HL-60 (cell line): ENCODE measurements at regions not wholly inside any gene's neighbourhood (a gene's known extent, or its start where the extent isn't known, plus 50 kb on each side); places are given as distances from the start of the nearest gene placed in this dataset.

Source experiments
- DNase-seq, 2 experiments: peaks; one replicate each; pipeline ENCODE4 v3.0.0-alpha.2; 2010 to 2020; ENCODE audit warnings: low read depth in 1 of 2, low spot score in 1 of 2
- H3K27ac ChIP-seq: fragments of 250-450 bp; sonication (Bioruptor Pico); replicated peaks from 2 replicates; pipeline ENCODE4 v1.5.1; 2020; ENCODE audit warnings: mild to moderate bottlenecking, moderate library complexity
- H3K27me3 ChIP-seq: fragments of 250-450 bp; sonication (Bioruptor Pico); 2 replicates; pipeline ENCODE4 v1.5.1; 2021; ENCODE audit warnings: mild to moderate bottlenecking, moderate library complexity; ENCODE audit not compliant: insufficient read depth, poor library complexity, severe bottlenecking
- H3K4me3 ChIP-seq: replicated peaks from 2 replicates; pipeline ENCODE4 v1.5.1; 2011; ENCODE audit warnings: mild to moderate bottlenecking, control low read depth, low read length; ENCODE audit not compliant: insufficient read depth
- CTCF ChIP-seq: IDR thresholded peaks from one replicate; pipeline ENCODE4 v1.5.1; 2011; ENCODE audit warnings: low read length, control low read depth, inconsistent platforms; ENCODE audit not compliant: insufficient read depth
- GABPA ChIP-seq: IDR thresholded peaks from 2 replicates; pipeline ENCODE4 v1.6.1; 2012; ENCODE audit warnings: low read depth
- POLR2AphosphoS5 ChIP-seq: IDR thresholded peaks from 2 replicates; pipeline ENCODE4 v1.6.1; 2012; ENCODE audit warnings: low read depth
- REST ChIP-seq: IDR thresholded peaks from 2 replicates; pipeline ENCODE4 v1.6.1; 2012; ENCODE audit warnings: low read depth; ENCODE audit not compliant: insufficient replicate concordance
- SPI1 ChIP-seq: IDR thresholded peaks from 2 replicates; pipeline ENCODE4 v1.6.1; 2012; ENCODE audit warnings: low read depth, mild to moderate bottlenecking, borderline replicate concordance

- Histone ChIP-seq H3K4me3 (no peak overlapping the region), H3K27me3 (no peaks in the 10 kb centered on the region), H3K27ac (no peak overlapping the region)
- no peak for TF ChIP-seq POLR2AphosphoS5
- no peak for TF ChIP-seq REST
- TF ChIP-seq CTCF: no peak
- no peak for TF ChIP-seq GABPA
- TF ChIP-seq SPI1: no peak
- no peak for DNase-seq
Observed at GRCh38 chr2:163456953-163457743, 278.7 kb downstream of the FIGN start.

GRCh38 chr2:163455815-163456214 is 280.0 kb downstream of the FIGN start:
- Histone ChIP-seq H3K27ac (no peak overlapping the region), H3K4me3 (no peak overlapping the region), H3K27me3 (no peaks in the 10 kb centered on the region)
- no peak for DNase-seq
- TF ChIP-seq SPI1: no peak
- no peak for TF ChIP-seq CTCF
- no peak for TF ChIP-seq GABPA
- no peak for TF ChIP-seq REST
- TF ChIP-seq POLR2AphosphoS5: no peak

- no peak for TF ChIP-seq CTCF
- TF ChIP-seq REST: no peak
- TF ChIP-seq POLR2AphosphoS5: no peak
- TF ChIP-seq SPI1: no peak
- no peak for TF ChIP-seq GABPA
- H3K27ac ChIP-seq: no peak overlapping the region
- H3K27me3 ChIP-seq: no peaks in the 10 kb centered on the region
- no peak for DNase-seq
- H3K4me3 ChIP-seq: no peak overlapping the region
Observed at GRCh38 chr2:163453920-163454319, 281.9 kb downstream of the FIGN start.
